Omental fat pad (tissue), 3 donors: ENCODE measurements at regions not wholly inside any gene's neighbourhood (a gene's known extent, or its start where the extent isn't known, plus 50 kb on each side); places are given as distances from the start of the nearest gene placed in this dataset.
"Not testable (repeated sequence)": the region's sequence is repeated elsewhere in the genome, so short reads cannot be mapped to it uniquely, and the experiment has no call there.

Experiments
- ATAC-seq: fragments of 150-250 bp; one replicate; pipeline ENCODE4 v1.9.1; 2016; ENCODE audit warnings: mild to moderate bottlenecking, moderate library complexity; ENCODE audit not compliant: low FRiP score
- DNase-seq: peaks from one replicate; pipeline ENCODE4 v3.0.0-alpha.2; 2019; ENCODE audit warnings: low spot score
- CTCF ChIP-seq, 3 donors: fragments of 450-650 bp; IDR thresholded peaks; one replicate each; pipeline ENCODE4 v1.5.1; 2016 to 2017; ENCODE audit warnings: antibody characterized with exemption in 3 of 3, mild to moderate bottlenecking in 3 of 3, moderate library complexity in 2 of 3

- ATAC-seq (no peak), DNase-seq (no peak)
- no peak for TF ChIP-seq CTCF (IDR thresholded peaks at IDR 0.05)
Observed at GRCh38 chr2:180873219-180873618, 107.2 kb upstream of the UBE2E3 start.

GRCh38 chr2:180872781-180873180 is 107.6 kb upstream of the UBE2E3 start:
- not testable (repeated sequence) for ATAC-seq

GRCh38 chr2:180872255-180872654 is 108.2 kb upstream of the UBE2E3 start:
- no peak for DNase-seq
- TF ChIP-seq CTCF (IDR thresholded peaks at IDR 0.05), result no peak
- ATAC-seq, result no peak

More at GRCh38 chr2:180872781-180873180, 107.6 kb upstream of the UBE2E3 start:
- not testable (repeated sequence) for DNase-seq

- no peak for TF ChIP-seq CTCF (IDR thresholded peaks at IDR 0.05)
- ATAC-seq, result no peak
- no peak for DNase-seq
Observed at GRCh38 chr2:180871649-180872048, 108.8 kb upstream of the UBE2E3 start.

- DNase-seq, result no peak
- ATAC-seq, result no peak
- TF ChIP-seq CTCF (IDR thresholded peaks at IDR 0.05), result no peak
Observed at GRCh38 chr2:180849851-180850250, 130.6 kb upstream of the UBE2E3 start.

- DNase-seq (no peak), ATAC-seq (no peak)
- TF ChIP-seq CTCF (IDR thresholded peaks at IDR 0.05), result no peak
Observed at GRCh38 chr2:180848393-180848792, 132.0 kb upstream of the UBE2E3 start.

GRCh38 chr2:180846756-180847472 is 133.5 kb upstream of the UBE2E3 start:
- ATAC-seq (no peak), DNase-seq (no peak)
- no peak for TF ChIP-seq CTCF (IDR thresholded peaks at IDR 0.05)
